ACHN (cell line): ENCODE measurements at regions not wholly inside any gene's neighbourhood (a gene's known extent, or its start where the extent isn't known, plus 50 kb on each side); places are given as distances from the start of the nearest gene placed in this dataset.
A peak's percentile ranks its signal among the peaks of the same experiment; 100 is the strongest.

Experiments used
- DNase-seq: peaks from one replicate; pipeline ENCODE4 v3.0.0-alpha.2; 2015
- in situ Hi-C: cut with HindIII; loops from 2 replicates; pipeline ENCODE4 v1.10.0; 2017; ENCODE audit warnings: low sequenced_read_pairs, low pct_ligation_motif_present, low pct_unique_long_range_greater_than_20kb

- in situ Hi-C loops, result no loop called here
- DNase-seq, result no peak
These were observed 534.6 kb downstream of the LMO4 start for GRCh38 chr1:87863317-87863716.

DNA sequence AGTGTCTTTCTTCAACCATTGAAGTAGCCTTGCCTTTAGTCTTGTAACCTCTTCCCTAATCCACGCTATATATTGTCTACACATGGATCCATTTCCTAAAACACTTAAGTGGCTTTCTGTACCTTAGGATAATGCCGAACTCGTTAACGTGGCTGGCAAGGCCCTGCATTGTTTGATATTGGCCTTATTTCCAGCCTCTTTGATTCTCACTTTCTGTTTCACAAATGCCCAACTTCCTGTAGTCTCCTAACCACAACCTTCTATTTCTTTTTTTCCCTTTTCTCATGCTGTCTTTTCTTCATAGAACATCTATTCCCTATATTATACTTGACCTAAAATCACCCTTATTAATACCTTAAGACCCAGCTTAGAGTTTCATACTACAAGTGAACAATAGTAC lies 536.0 kb downstream of the LMO4 start:
- in situ Hi-C loops, result no loop called here
- no peak for DNase-seq

GRCh38 chr1:87866416-87866815 lies 537.7 kb downstream of the LMO4 start:
- DNase-seq, result no peak
- in situ Hi-C loops, result no loop called here

DNA sequence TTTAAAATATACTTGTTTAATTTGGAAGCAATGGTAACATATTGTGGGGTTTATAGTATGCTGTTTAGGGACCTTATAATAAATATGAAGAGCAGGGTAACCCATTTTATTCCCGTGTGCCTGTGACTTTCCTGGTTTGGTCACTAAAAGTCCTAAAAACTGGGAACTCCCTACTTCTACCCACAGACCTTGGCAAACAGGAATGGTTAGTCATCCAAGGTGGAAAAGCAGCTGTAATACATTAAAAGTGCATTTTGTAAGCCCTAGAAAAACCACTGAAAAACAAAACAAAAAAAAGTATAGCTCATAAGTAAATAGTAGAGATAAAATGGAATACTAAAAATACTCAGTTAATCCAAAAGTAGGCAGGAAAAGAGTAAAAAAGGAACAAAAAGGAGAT lies 538.9 kb downstream of the LMO4 start:
- in situ Hi-C loops, result no loop called here
- no peak for DNase-seq

DNA sequence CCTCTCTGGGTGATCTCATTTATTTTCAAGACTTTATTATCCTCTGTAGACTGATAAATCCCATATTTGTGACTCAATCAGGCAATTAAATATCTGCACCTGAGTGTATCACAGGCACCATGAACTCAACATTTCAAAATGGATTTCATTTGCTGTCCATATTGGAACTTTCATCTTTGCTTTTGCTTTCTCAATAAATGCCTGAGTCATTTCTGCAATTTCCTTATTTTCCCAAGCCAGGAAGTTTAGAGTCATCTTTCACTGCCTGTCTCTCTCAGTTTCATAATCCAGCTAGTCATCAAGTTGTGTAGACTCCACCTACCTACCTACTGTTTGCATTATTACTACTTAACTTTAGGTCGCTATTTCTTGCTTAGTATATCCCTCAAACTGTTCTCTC lies 540.9 kb downstream of the LMO4 start:
- no peak for DNase-seq

GRCh38 chr1:87872189-87872588 lies 543.5 kb downstream of the LMO4 start:
- DNase-seq, result no peak
- in situ Hi-C loops, result no loop called here

More for the DNA sequence above, 540.9 kb downstream of the LMO4 start:
- in situ Hi-C loops, result no loop called here

DNA sequence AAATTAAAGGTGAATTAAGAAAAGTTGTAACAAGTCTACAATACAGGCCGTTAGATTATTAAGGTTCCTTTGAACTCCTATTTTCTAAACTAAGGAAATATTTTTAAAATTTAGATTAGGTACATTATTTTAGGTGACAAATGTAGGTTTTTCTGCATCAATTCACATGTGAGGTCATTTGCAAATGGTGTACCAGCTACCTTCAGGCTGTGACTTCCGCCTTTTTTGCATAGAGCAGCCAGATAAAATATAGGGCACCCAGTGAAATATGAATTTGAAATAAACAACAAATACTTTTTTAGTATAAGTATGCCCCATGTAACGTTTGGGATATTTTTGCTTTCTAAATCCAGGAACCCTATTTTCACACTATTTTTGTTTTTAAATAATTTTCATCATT lies 544.0 kb downstream of the LMO4 start:
- DNase-seq, result no peak
- in situ Hi-C loops, result no loop called here

DNA sequence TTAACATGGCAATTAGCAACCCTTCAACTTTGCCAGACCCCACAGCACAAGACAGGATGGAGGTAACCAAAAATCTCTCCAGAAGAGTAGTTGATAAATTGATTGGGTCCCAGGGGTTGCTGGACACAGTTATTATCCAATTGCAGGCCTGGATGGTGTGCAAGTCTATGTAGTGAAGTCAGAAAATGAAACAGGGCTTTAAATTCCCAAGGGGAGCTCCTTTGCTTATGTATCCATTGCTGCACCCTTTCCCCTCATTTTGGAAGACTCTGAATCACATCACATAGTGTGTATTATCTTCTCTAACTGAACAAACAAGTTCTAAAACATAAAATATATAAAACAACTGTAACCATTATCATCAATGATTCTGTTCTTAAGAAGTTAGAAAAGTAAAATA lies 550.2 kb downstream of the LMO4 start:
- no peak for DNase-seq
- in situ Hi-C loops, result no loop called here

DNA sequence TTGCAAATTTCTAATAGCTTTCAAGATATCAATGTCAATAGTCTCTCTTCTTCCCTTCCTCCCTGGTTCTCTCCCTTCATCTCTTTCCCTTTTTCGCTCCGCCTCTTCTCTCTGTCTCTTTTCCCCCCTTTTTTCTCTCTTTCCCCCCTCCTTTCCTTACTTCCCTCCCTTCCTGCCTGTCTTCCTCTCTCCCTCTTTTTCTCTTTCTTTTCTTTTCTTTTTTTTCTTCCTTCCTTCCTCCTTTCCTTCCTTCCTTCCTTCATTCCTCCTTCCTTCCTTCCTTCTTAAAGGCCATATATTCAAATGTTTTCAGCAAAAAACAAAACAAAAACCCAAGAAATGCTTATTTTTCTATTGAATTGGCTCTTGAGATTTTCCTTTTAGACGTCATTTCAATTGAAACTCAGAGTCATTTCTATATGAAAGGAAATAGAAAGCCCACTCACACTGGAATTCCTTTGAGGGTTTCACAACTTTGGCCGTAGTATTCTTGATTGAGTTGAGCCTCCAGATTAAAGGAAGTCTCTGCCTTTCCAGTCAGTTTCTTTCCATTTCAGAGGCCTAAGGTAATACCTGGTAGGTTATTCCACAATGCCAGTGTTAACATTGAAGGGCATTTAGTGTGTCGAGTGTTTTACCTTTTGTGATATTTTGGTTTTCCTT lies 551.5 kb downstream of the LMO4 start:
- in situ Hi-C loops, result no loop called here
- no peak for DNase-seq

DNA sequence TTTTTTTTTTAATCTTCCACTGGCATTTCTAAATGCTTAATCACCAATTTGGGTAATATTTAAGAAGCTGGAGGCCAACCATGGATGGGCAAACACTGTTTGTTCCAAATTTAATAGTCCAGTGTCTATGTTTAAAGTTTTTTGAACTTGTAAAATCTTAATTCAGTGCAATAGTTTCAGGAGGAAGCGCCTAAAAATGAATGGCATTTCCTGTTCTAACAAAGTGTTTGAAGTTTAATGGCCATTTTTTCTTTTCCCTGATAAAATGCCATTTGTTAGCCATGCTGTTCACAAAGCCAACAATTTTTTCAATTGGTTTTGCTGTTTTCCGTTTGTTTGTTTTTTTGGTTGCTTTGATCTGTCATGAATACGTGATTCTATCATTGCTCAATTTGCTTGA lies 552.1 kb downstream of the LMO4 start:
- no peak for DNase-seq
- in situ Hi-C loops, result no loop called here

DNA sequence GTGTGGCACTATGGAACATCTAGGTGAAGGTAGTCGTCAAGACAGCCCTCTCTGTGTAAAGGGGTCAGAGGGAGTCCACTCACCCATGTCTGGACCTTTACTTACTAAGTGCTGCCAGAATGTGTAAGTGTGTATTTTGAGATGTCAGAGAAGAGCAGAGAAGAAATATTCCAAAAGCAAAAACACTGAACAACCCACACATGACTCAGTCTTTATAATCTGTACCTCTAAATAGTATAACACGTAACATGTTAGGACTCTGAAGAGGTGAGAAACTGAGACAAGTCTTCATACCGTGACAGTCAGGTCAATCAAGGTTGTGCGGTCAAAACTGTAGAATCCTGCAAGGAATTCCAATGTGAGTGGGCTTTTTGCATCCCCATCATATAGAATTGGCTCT lies 555.2 kb downstream of the LMO4 start:
- in situ Hi-C loops, result no loop called here

GRCh38 chr1:87884581-87884980 lies 555.9 kb downstream of the LMO4 start:
- in situ Hi-C loops, result no loop called here

More for the DNA sequence above, 555.2 kb downstream of the LMO4 start:
- no peak for DNase-seq

DNA sequence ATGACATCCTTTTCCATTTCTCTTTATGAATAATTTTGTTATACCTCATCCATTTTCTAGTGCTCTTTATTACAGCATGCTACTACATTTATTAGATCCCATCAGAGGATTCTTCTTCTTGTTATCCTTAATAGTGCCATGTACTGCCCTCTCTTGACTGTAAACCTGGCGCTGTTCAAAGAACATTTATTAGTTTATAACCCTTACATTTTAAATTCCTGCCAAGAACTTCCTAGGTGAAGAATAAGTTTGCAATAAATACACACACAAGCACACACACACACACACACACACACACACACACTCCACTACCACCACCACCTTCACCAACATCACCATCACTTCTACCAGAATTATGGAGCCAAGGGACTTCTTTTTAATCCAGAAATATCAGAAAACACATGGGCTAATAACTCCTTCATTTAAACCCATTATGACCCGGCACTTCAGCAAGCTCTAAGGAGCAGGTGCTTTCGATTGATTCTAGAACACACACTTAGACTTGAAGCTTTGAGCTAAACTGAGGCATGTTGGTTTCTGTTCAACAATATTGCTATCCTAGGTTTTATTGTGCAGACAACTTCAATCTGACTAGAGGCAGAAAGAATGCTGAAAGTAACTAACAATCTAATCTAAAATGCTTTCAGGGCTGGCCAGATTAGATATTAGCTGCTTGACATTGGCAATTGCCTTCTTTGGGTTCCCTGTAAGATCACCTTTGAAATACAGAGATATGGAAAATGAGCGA lies 556.8 kb downstream of the LMO4 start:
- in situ Hi-C loops, result no loop called here

More at GRCh38 chr1:87884581-87884980, 555.9 kb downstream of the LMO4 start:
- no peak for DNase-seq

DNA sequence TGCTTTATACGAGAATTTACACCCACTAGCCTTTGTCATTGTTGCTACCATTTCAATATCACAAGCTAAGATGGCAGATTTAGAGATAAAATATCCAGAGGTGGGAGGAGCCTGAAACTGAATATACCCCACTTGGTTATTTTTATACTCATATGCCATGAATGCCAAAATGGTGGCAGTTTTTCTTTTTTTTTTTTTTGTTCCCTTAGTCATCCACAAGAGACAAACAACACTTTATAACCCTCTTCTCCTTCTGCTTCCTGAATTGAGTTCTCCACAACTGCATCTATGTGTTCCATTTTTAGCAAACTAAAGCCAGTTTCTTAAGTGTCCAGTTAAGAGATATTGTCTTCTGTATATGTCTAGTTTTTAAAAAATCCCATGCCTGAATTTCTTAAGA lies 558.4 kb downstream of the LMO4 start:
- no peak for DNase-seq
- in situ Hi-C loops, result no loop called here

More for the DNA sequence above, 556.8 kb downstream of the LMO4 start:
- DNase-seq, result no peak

GRCh38 chr1:87888446-87888845 lies 559.8 kb downstream of the LMO4 start:
- DNase-seq, result peak; percentile 36
- in situ Hi-C loops, result no loop called here

- in situ Hi-C loops, result no loop called here
- DNase-seq, result no peak
These were observed 565.4 kb downstream of the LMO4 start for GRCh38 chr1:87894062-87894461.

GRCh38 chr1:87897481-87897880 lies 568.8 kb downstream of the LMO4 start:
- no peak for DNase-seq
- in situ Hi-C loops, result no loop called here

- in situ Hi-C loops, result no loop called here
These were observed 569.8 kb downstream of the LMO4 start for GRCh38 chr1:87898431-87898830.

DNA sequence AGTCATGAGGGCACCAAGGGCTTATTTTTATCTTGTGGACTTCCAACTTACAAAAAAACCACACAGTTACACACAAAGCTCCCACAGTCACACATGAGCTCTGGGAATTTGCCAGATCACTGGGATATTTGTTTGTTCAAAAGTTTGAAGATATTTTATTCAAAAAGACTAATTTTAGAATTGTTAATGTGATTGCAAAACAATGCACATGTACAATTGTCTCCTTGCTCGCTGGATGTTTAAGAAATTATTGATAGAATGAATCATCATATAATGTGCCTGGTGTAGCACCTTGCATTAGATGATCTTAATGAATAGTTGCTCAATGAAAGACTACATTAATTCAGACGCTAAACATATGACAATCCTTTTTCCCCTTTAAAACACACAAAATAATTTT lies 570.3 kb downstream of the LMO4 start:
- DNase-seq, result no peak
- in situ Hi-C loops, result no loop called here

More at GRCh38 chr1:87898431-87898830, 569.8 kb downstream of the LMO4 start:
- no peak for DNase-seq

GRCh38 chr1:87899746-87900145 lies 571.1 kb downstream of the LMO4 start:
- no peak for DNase-seq
- in situ Hi-C loops, result no loop called here
